ENCODE measurements at regions not wholly inside any gene's neighbourhood (a gene's known extent, or its start where the extent isn't known, plus 50 kb on each side); places are given as distances from the start of the nearest gene placed in this dataset.

- Histone ChIP-seq H3K27me3 (peaks cover 10% of the 10 kb centered on the region), H3K4me3 (no peak overlapping the region), H3K4me1 (peaks cover 0 to 7% (median 0%) of the 10 kb centered on the region in 3 donors), H3K27ac (no peak overlapping the region), H3K9me3 (no peaks in the 10 kb centered on the region), H3K36me3 (no peaks in the 10 kb centered on the region)
- no peak for ATAC-seq
- TF ChIP-seq POLR2AphosphoS5 (IDR thresholded peaks at IDR 0.05) = no peak
- no peak for TF ChIP-seq POLR2A (IDR thresholded peaks at IDR 0.05)
- no peak for TF ChIP-seq CTCF (IDR thresholded peaks at IDR 0.05)
- no peak for TF ChIP-seq EP300 (IDR thresholded peaks at IDR 0.05)
- WGBS, 2 donors (ENCODE audit: low coverage in 1 of 2) = 83% methylated on average over 1 of the region's 2 CpGs; no CpG with 5 or more reads in 1 of the 2 donors
These were observed 281.2 kb downstream of the TLE3 start for GRCh38 chr15:69816522-69816921.

- Histone ChIP-seq H3K36me3 (no peaks in the 10 kb centered on the region), H3K27me3 (peaks cover 10% of the 10 kb centered on the region), H3K4me1 (peaks cover 0 to 7% (median 0%) of the 10 kb centered on the region in 3 donors), H3K4me3 (no peak overlapping the region), H3K27ac (no peak overlapping the region), H3K9me3 (no peaks in the 10 kb centered on the region)
- no peak for ATAC-seq
- TF ChIP-seq POLR2A (IDR thresholded peaks at IDR 0.05) (no peak), CTCF (IDR thresholded peaks at IDR 0.05) (no peak), POLR2AphosphoS5 (IDR thresholded peaks at IDR 0.05) (no peak), EP300 (IDR thresholded peaks at IDR 0.05) (no peak)
- WGBS, 2 donors (ENCODE audit: low coverage in 1 of 2) = 70 to 81% methylated on average over 6 to 8 of the region's 8 CpGs
These were observed 279.2 kb downstream of the TLE3 start for GRCh38 chr15:69818529-69818928.

GRCh38 chr15:69819371-69819770, 278.3 kb downstream of the TLE3 start:
- TF ChIP-seq EP300 (IDR thresholded peaks at IDR 0.05) = no peak
- no peak for TF ChIP-seq POLR2AphosphoS5 (IDR thresholded peaks at IDR 0.05)
- no peak for TF ChIP-seq POLR2A (IDR thresholded peaks at IDR 0.05)
- TF ChIP-seq CTCF (IDR thresholded peaks at IDR 0.05) = no peak
- WGBS, 2 donors (ENCODE audit: low coverage in 1 of 2) = 88 to 100% methylated on average over 2 of the region's 3 CpGs
- no peak overlapping the region for H3K4me3 ChIP-seq
- no peaks in the 10 kb centered on the region for H3K36me3 ChIP-seq
- H3K27ac ChIP-seq = no peak overlapping the region
- peaks cover 0 to 7% (median 0%) of the 10 kb centered on the region in 3 donors for H3K4me1 ChIP-seq
- peaks cover 10% of the 10 kb centered on the region for H3K27me3 ChIP-seq
- ATAC-seq = no peak
- H3K9me3 ChIP-seq = no peaks in the 10 kb centered on the region

- Histone ChIP-seq H3K9me3 (no peaks in the 10 kb centered on the region), H3K27ac (no peak overlapping the region), H3K4me3 (no peak overlapping the region), H3K27me3 (peaks cover 10% of the 10 kb centered on the region), H3K4me1 (no peaks in the 10 kb centered on the region), H3K36me3 (no peaks in the 10 kb centered on the region)
- no peak for ATAC-seq
- 62 to 83% methylated on average over 1 to 3 of the region's 7 CpGs for whole genome bisulfite sequencing, 2 donors (ENCODE audit: low coverage in 1 of 2)
- TF ChIP-seq EP300 (IDR thresholded peaks at IDR 0.05) (no peak), POLR2AphosphoS5 (IDR thresholded peaks at IDR 0.05) (no peak), POLR2A (IDR thresholded peaks at IDR 0.05) (no peak), CTCF (IDR thresholded peaks at IDR 0.05) (no peak)
These were observed 276.9 kb downstream of the TLE3 start for GRCh38 chr15:69820819-69821218.

- H3K27me3 ChIP-seq = peaks cover 10% of the 10 kb centered on the region
- no peak for ATAC-seq
- no peaks in the 10 kb centered on the region for H3K36me3 ChIP-seq
- TF ChIP-seq CTCF (IDR thresholded peaks at IDR 0.05) (no peak), POLR2AphosphoS5 (IDR thresholded peaks at IDR 0.05) (no peak), POLR2A (IDR thresholded peaks at IDR 0.05) (no peak), EP300 (IDR thresholded peaks at IDR 0.05) (no peak)
- H3K9me3 ChIP-seq = no peaks in the 10 kb centered on the region
- no peak overlapping the region for H3K27ac ChIP-seq
- H3K4me3 ChIP-seq = no peak overlapping the region
- 53 to 64% methylated on average over 7 of the region's 8 CpGs for WGBS, 2 donors (ENCODE audit: low coverage in 1 of 2)
- H3K4me1 ChIP-seq = peaks cover 0 to 5% (median 0%) of the 10 kb centered on the region in 3 donors
These were observed 274.4 kb downstream of the TLE3 start for GRCh38 chr15:69823223-69823907.

Measured in gastroesophageal sphincter (tissue), 4 donors.